GM12865 (cell line): ENCODE measurements at regions not wholly inside any gene's neighbourhood (a gene's known extent, or its start where the extent isn't known, plus 50 kb on each side); places are given as distances from the start of the nearest gene placed in this dataset.

ENCODE experiments used
- DNase-seq: peaks from one replicate; pipeline ENCODE4 v3.0.0; 2010; ENCODE audit warnings: low read depth
- H3K4me3 ChIP-seq: 2 replicates; pipeline ENCODE4 v1.5.1; 2011; ENCODE audit warnings: mild to moderate bottlenecking, low read depth, low read length, control low read depth
- TF ChIP-seq, protein P1 (sequence below): IDR thresholded peaks from 2 replicates; pipeline ENCODE4 v1.5.1; 2011; ENCODE audit warnings: low read length, control low read depth, low read depth, inconsistent platforms; ENCODE audit not compliant: insufficient read depth; ENCODE audit errors: missing control alignments

GRCh38 chr15:81483496-81483895 lies 109.5 kb upstream of the TMC3 start:
- no peak for DNase-seq
- TF ChIP-seq, protein P1, sequence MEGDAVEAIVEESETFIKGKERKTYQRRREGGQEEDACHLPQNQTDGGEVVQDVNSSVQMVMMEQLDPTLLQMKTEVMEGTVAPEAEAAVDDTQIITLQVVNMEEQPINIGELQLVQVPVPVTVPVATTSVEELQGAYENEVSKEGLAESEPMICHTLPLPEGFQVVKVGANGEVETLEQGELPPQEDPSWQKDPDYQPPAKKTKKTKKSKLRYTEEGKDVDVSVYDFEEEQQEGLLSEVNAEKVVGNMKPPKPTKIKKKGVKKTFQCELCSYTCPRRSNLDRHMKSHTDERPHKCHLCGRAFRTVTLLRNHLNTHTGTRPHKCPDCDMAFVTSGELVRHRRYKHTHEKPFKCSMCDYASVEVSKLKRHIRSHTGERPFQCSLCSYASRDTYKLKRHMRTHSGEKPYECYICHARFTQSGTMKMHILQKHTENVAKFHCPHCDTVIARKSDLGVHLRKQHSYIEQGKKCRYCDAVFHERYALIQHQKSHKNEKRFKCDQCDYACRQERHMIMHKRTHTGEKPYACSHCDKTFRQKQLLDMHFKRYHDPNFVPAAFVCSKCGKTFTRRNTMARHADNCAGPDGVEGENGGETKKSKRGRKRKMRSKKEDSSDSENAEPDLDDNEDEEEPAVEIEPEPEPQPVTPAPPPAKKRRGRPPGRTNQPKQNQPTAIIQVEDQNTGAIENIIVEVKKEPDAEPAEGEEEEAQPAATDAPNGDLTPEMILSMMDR: no peak

DNA sequence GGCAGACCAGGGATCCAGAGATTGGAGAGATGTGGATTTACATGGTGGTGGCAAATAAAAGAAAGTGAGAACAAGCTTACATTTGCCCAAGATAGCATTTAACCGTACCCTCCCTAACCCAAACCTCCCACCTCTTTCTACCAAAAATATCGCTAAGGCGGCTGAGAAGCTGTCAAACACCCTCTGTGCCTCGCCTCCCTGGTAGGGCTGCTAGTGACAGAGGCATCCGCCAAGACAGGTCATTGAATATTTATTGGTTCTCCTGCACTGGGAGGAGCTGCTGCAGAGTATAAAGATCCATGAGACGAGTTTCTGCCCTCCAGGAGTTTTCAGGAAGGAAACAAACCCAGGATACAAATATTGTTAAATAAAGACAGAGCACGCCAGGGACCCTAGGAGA lies 107.3 kb upstream of the TMC3 start:
- TF ChIP-seq, protein P1: no peak
- no peak for DNase-seq
- H3K4me3 ChIP-seq: no peak overlapping the region

More at GRCh38 chr15:81483496-81483895, 109.5 kb upstream of the TMC3 start:
- H3K4me3 ChIP-seq: no peak overlapping the region

DNA sequence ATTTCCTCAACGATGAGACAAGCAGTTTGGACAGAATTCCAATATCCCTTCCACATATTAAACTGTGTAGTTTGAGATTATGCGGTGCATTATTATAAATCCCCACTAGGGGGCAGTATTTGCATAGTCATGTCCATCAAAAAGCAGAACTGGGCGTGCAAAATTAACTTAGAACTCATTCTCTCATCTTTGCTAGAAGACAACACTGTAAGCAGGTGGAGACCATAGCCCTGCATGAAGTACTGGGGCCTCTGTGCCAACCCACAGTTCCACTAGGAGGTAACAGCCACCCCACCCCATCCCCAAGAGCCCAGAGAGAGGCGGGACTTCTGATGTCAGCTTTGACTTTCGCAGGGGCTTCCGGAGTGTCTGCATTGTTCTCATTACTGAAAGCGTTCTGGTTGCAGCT lies 106.6 kb upstream of the TMC3 start:
- DNase-seq: peak; percentile 56
- H3K4me3 ChIP-seq: no peak overlapping the region
- TF ChIP-seq, protein P1: peak; percentile 52

GRCh38 chr15:81478354-81478753 lies 104.3 kb upstream of the TMC3 start:
- no peak for DNase-seq
- TF ChIP-seq, protein P1: no peak
- H3K4me3 ChIP-seq: no peak overlapping the region

GRCh38 chr15:81475926-81476325 lies 101.9 kb upstream of the TMC3 start:
- H3K4me3 ChIP-seq: no peak overlapping the region
- TF ChIP-seq, protein P1: no peak

GRCh38 chr15:81475471-81475870 lies 101.5 kb upstream of the TMC3 start:
- no peak overlapping the region for H3K4me3 ChIP-seq
- no peak for DNase-seq
- TF ChIP-seq, protein P1: no peak

More at GRCh38 chr15:81475926-81476325, 101.9 kb upstream of the TMC3 start:
- no peak for DNase-seq

GRCh38 chr15:81473946-81474345 lies 99.9 kb upstream of the TMC3 start:
- DNase-seq: no peak
- no peak overlapping the region for H3K4me3 ChIP-seq
- TF ChIP-seq, protein P1: no peak
